Suprapubic skin (tissue), 4 donors: ENCODE measurements at regions not wholly inside any gene's neighbourhood (a gene's known extent, or its start where the extent isn't known, plus 50 kb on each side); places are given as distances from the start of the nearest gene placed in this dataset.

Experiments
- CTCF ChIP-seq, 2 donors: fragments of 200-600 bp in 1 of 2; fragments of 450-650 bp in 1 of 2; sonication (generic) in 1 of 2; IDR thresholded peaks; one replicate each; pipeline ENCODE4 v1.5.1; 2016 to 2019; ENCODE audit warnings: antibody characterized with exemption in 2 of 2, mild to moderate bottlenecking in 1 of 2, moderate library complexity in 1 of 2
- EP300 ChIP-seq: sonication (generic); formaldehyde crosslinking; IDR thresholded peaks from one replicate; pipeline ENCODE4 v1.6.1; 2017; ENCODE audit warnings: antibody characterized with exemption
- POLR2AphosphoS5 ChIP-seq, 3 donors: sonication (generic); formaldehyde crosslinking; IDR thresholded peaks; one replicate each; pipeline ENCODE4 v1.6.1; 2017; ENCODE audit warnings: antibody characterized with exemption in 3 of 3

DNA sequence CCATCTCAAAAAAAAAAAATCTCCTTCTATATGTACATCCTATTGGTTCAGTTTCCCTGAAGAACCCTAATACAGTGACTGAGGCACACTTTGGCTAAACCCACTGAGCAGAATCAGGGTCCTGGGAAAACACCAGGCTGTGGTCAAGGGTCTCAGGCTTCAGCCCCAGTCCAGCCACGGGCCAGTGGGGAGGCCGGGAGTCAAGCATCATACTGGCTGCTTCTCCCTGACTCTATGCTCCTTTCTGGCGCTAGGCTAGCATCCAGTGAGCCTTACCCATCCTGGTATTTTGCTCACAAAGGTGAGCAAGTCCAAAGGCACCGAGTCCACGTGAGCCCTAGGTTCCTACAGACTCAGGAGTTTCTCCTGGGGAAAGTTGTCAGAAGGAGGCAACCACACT is 752.5 kb downstream of the BRD1 start:
- no peak for TF ChIP-seq CTCF (IDR thresholded peaks at IDR 0.05)
- TF ChIP-seq POLR2AphosphoS5 (IDR thresholded peaks at IDR 0.05) = no peak
- TF ChIP-seq EP300 = no peak
